HepG2 (cell line): ENCODE measurements at regions not wholly inside any gene's neighbourhood (a gene's known extent, or its start where the extent isn't known, plus 50 kb on each side); places are given as distances from the start of the nearest gene placed in this dataset.
A peak's percentile ranks its signal among the peaks of the same experiment; 100 is the strongest.

ENCODE experiments used
- ATAC-seq: fragments of 200-7000 bp; cut with Tn5 transposase; 3 replicates; pipeline ENCODE4 v1.9.1; 2020; ENCODE audit warnings: mild to moderate bottlenecking, moderate library complexity
- BruUV-seq: library from RNA; stranded (reverse); fragments of 400-500 nt; replicated peaks from 2 replicates; lab custom pipeline; 2021; lab: Mats Ljungman, UMichigan
- CTCF ChIA-PET: fragments of 300-600 bp; formaldehyde crosslinking; extraction: SDS; loops from one replicate; lab custom pipeline; 2021; ENCODE audit warnings: low total read pairs, inconsistent platforms, low intra/inter-chr PET ratio; lab: Yijun Ruan, JAX
- POLR2A ChIA-PET: fragments of 350-600 bp; sonication (Branson Sonifier 250); formaldehyde crosslinking; loops from one replicate; lab custom pipeline; 2020; ENCODE audit warnings: antibody characterized with exemption, inconsistent platforms; lab: Yijun Ruan, JAX
- DNase-seq: peaks from one replicate; pipeline ENCODE4 v3.0.0-alpha.2; 2015; ENCODE audit warnings: low spot score
- FAIRE-seq: peaks from 3 replicates; lab custom pipeline; 2011; peaks lifted over from hg19 to GRCh38; lab: Jason Lieb, UNC
- H2AFZ ChIP-seq: one replicate; pipeline ENCODE4 v1.6.1; 2011; ENCODE audit warnings: low read length, inconsistent platforms
- H3K27ac ChIP-seq: fragments of 300-600 bp; 3 replicates; pipeline ENCODE4 v1.8.0; 2011; ENCODE audit warnings: mixed run types, mild to moderate bottlenecking, mixed read lengths, low read length, inconsistent platforms; ENCODE audit not compliant: insufficient read depth; ENCODE audit errors: extremely low read length
- H3K27me3 ChIP-seq, 2 experiments: fragments of 200-600 bp in 1 of 2; 2 replicates in 1 of 2; 3 replicates in 1 of 2; pipeline versions ENCODE4 v1.6.0 to v1.8.0; 2011; ENCODE audit warnings: low read length in 2 of 2, mild to moderate bottlenecking in 2 of 2, moderate library complexity in 2 of 2, inconsistent platforms in 1 of 2; ENCODE audit not compliant: insufficient read depth in 2 of 2, control insufficient read depth in 1 of 2
- H3K36me3 ChIP-seq, 2 experiments: fragments of 200-600 bp in 1 of 2; replicated peaks in 1 of 2; 2 replicates in 1 of 2; 3 replicates in 1 of 2; pipeline versions ENCODE4 v1.5.1 to v1.8.0; 2011; ENCODE audit warnings: low read length in 2 of 2, inconsistent platforms in 1 of 2; ENCODE audit not compliant: insufficient read depth in 2 of 2, control insufficient read depth in 1 of 2
- H3K4me1 ChIP-seq: 2 replicates; pipeline ENCODE4 v1.5.1; 2012; ENCODE audit warnings: low read length, inconsistent platforms; ENCODE audit not compliant: insufficient read depth
- H3K4me2 ChIP-seq: 2 replicates; pipeline ENCODE4 v1.6.0; 2011; ENCODE audit warnings: low read depth, low read length, inconsistent platforms
- H3K4me3 ChIP-seq, 3 experiments: fragments of 200-600 bp in 1 of 3; sonication (generic), shearing (Covaris generic) in 1 of 3; replicated peaks in 1 of 3; 2 replicates each; pipeline ENCODE4 v1.5.1; 2011 to 2016; ENCODE audit warnings: low read length in 3 of 3, inconsistent platforms in 2 of 3, low read depth in 2 of 3, mild to moderate bottlenecking in 2 of 3, control low read depth in 1 of 3, mixed read lengths in 1 of 3; ENCODE audit not compliant: insufficient read depth in 1 of 3
- H3K79me2 ChIP-seq: one replicate; pipeline ENCODE4 v1.6.1; 2011; ENCODE audit warnings: low read length, inconsistent platforms; ENCODE audit not compliant: insufficient read depth
- H3K9ac ChIP-seq: 2 replicates; pipeline ENCODE4 v1.6.0; 2011; ENCODE audit warnings: mild to moderate bottlenecking, low read depth, low read length, inconsistent platforms; ENCODE audit not compliant: insufficient read depth
- H3K9me3 ChIP-seq: 2 replicates; pipeline ENCODE4 v1.5.1; 2012; ENCODE audit warnings: mild to moderate bottlenecking, low read length
- H4K20me1 ChIP-seq: 2 replicates; pipeline ENCODE4 v1.6.0; 2011; ENCODE audit warnings: inconsistent platforms, mild to moderate bottlenecking, low read length, moderate library complexity; ENCODE audit not compliant: insufficient read depth
- BRCA1 ChIP-seq: sonication (generic); formaldehyde crosslinking; IDR thresholded peaks from 2 replicates; pipeline ENCODE4 v1.4.0; 2020; ENCODE audit warnings: missing genetic modification reagents
- CTCF ChIP-seq: sonication (generic); formaldehyde crosslinking; IDR thresholded peaks from 2 replicates; pipeline ENCODE4 v1.5.0; 2020; ENCODE audit warnings: mild to moderate bottlenecking, missing genetic modification reagents, moderate library complexity
- KDM2A ChIP-seq: sonication (generic); formaldehyde crosslinking; IDR thresholded peaks from 2 replicates; pipeline ENCODE4 v1.4.0; 2020; ENCODE audit warnings: low read depth, missing genetic modification reagents, borderline replicate concordance
- MXD4 ChIP-seq: IDR thresholded peaks from 2 replicates; pipeline ENCODE4 v1.6.1; 2016; ENCODE audit warnings: mild to moderate bottlenecking, missing biosample characterization, missing genetic modification reagents
- ONECUT2 ChIP-seq: sonication (generic); formaldehyde crosslinking; IDR thresholded peaks from 2 replicates; pipeline ENCODE4 v1.4.0; 2020; ENCODE audit warnings: missing genetic modification reagents
- PATZ1 ChIP-seq: sonication (generic); formaldehyde crosslinking; IDR thresholded peaks from 2 replicates; pipeline ENCODE4 v1.4.0; 2020; ENCODE audit warnings: missing genetic modification reagents
- PHF5A ChIP-seq: IDR thresholded peaks from one replicate; pipeline ENCODE4 v1.6.1; 2018; ENCODE audit warnings: low read depth, missing genetic modification reagents; ENCODE audit not compliant: unreplicated experiment
- SALL1 ChIP-seq: sonication (generic); formaldehyde crosslinking; IDR thresholded peaks from 2 replicates; pipeline ENCODE4 v1.8.0; 2022; ENCODE audit warnings: mild to moderate bottlenecking, missing genetic modification reagents
- TFDP1 ChIP-seq: IDR thresholded peaks from 2 replicates; pipeline ENCODE4 v1.6.1; 2016; ENCODE audit warnings: missing compliant biosample characterization, missing genetic modification reagents, borderline replicate concordance
- ZBTB7B ChIP-seq: sonication (generic); formaldehyde crosslinking; IDR thresholded peaks from 2 replicates; pipeline ENCODE4 v1.4.0; 2020; ENCODE audit warnings: missing genetic modification reagents
- ZFP91 ChIP-seq: sonication (generic); formaldehyde crosslinking; IDR thresholded peaks from 2 replicates; pipeline ENCODE4 v1.9.0; 2022; ENCODE audit warnings: missing genetic modification reagents, mild to moderate bottlenecking, borderline replicate concordance
- ZMAT5 ChIP-seq: sonication (generic); formaldehyde crosslinking; IDR thresholded peaks from 2 replicates; pipeline ENCODE4 v1.5.0; 2020; ENCODE audit warnings: mild to moderate bottlenecking, low read depth, missing genetic modification reagents, borderline replicate concordance
- ZNF232 ChIP-seq: sonication (generic); formaldehyde crosslinking; IDR thresholded peaks from 2 replicates; pipeline ENCODE4 v1.4.0; 2020; ENCODE audit warnings: missing genetic modification reagents, borderline replicate concordance
- WGBS: methylation state at CpG from one replicate; pipeline ENCODE4 v1.1.6; 2017; ENCODE audit warnings: low lambda C conversion rate; 5-methylcytosine and 5-hydroxymethylcytosine counted together
- in situ Hi-C: cut with HindIII; loops from 2 replicates; pipeline ENCODE4 v1.10.0; 2017; ENCODE audit warnings: low pct_unique_long_range_greater_than_20kb; ENCODE audit not compliant: extremely low pct_ligation_motif_present
- intact Hi-C: fragments of 100-400 bp; cut with micrococcal nuclease; formaldehyde crosslinking; loops from one replicate; pipeline ENCODE4 v1.10.0; 2022; ENCODE audit not compliant: unreplicated experiment

GRCh38 chr16:81175325-81175891, 63.1 kb upstream of the BCO1 start (continued):
- TF ChIP-seq ZBTB7B (0 out of 2 replicates have a peak, but pooled peaks have one; percentile 25), KDM2A (CRISPR knock-in tag) (no peak), SALL1 (CRISPR knock-in tag) (peak; percentile 33; the same call in 1 of the 2 replicates), TFDP1 (CRISPR knock-in tag) (no peak), CTCF (no peak), PHF5A (CRISPR knock-in tag) (no peak)

- WGBS = 22% methylated on average over 11 of the region's 13 CpGs
- H3K36me3 ChIP-seq = no peaks in the 10 kb centered on the region
- peak overlapping the region; percentile 77 for H3K4me2 ChIP-seq
- BruUV-seq = no TSS peak
- peaks cover 0 to 7% of the 10 kb centered on the region in 2 experiments; a peak in 1 of 5 replicates for H3K27me3 ChIP-seq
- peak overlapping the region in 1 of 3 experiments; percentile 47; a peak in 1 of 6 replicates for H3K4me3 ChIP-seq
- CTCF ChIA-PET = no interaction called here
- no peak overlapping the region for H3K9ac ChIP-seq
- FAIRE-seq = no peak
- H2AFZ ChIP-seq = no peak overlapping the region
- no peaks in the 10 kb centered on the region for H3K79me2 ChIP-seq
- intact Hi-C loops (loop anchor here (5.0 kb wide), 1 partner anchor 32 kb away; no protein-coding TSS in a partner anchor), in situ Hi-C loops (no loop called here)
- H4K20me1 ChIP-seq = no peaks in the 10 kb centered on the region
- POLR2A ChIA-PET = no interaction called here
- no peak for DNase-seq
- H3K9me3 ChIP-seq = no peaks in the 10 kb centered on the region
- H3K4me1 ChIP-seq = peaks cover 39% of the 10 kb centered on the region
- H3K27ac ChIP-seq = no peak overlapping the region
- ATAC-seq = peak; percentile 67
- TF ChIP-seq PATZ1 (CRISPR knock-in tag) (peak; percentile 40; the same call in 1 of the 2 replicates), BRCA1 (CRISPR knock-in tag) (peak; percentile 56; the same call in 1 of the 2 replicates), ZFP91 (CRISPR knock-in tag) (0 out of 2 replicates have a peak, but pooled peaks have one; percentile 10), ZNF232 (0 out of 2 replicates have a peak, but pooled peaks have one; percentile 19), ZMAT5 (CRISPR knock-in tag) (no peak), ONECUT2 (CRISPR knock-in tag) (0 out of 2 replicates have a peak, but pooled peaks have one; percentile 15), MXD4 (CRISPR knock-in tag) (no peak)
Observed at GRCh38 chr16:81174644-81175324, 63.7 kb upstream of the BCO1 start.
